HG03575 (cell line): ENCODE measurements at regions not wholly inside any gene's neighbourhood (a gene's known extent, or its start where the extent isn't known, plus 50 kb on each side); places are given as distances from the start of the nearest gene placed in this dataset.

Source experiments
- ATAC-seq: cut with Tn5 transposase; IDR thresholded peaks from one replicate; pipeline ENCODE4 v1.9.1; 2021; ENCODE audit not compliant: unreplicated experiment, insufficient number of reproducible peaks, low FRiP score; ENCODE audit errors: extremely low read depth

- no peak for ATAC-seq
These were observed 250.6 kb upstream of the NPVF start for GRCh38 chr7:25478925-25479324.

DNA sequence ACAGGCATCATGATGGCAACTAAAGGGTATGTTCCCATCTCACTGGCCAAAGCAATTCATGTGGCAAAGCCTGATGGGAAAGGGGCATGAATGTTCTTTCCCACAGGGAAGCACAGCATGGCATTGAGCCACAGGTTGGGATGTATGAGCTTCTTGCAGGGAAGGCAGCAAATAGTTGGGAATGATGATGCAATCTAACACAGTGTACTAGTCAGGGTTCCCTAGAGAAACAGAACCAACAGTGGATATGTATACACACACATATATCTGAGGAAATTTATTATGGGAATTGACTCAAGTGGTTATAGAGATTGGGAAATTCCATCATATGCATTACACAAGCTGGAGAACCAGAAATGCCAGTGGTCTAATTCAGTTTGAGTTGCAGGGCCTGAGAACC is 253.6 kb upstream of the NPVF start:
- ATAC-seq: no peak

GRCh38 chr7:25482631-25483030 is 254.3 kb upstream of the NPVF start:
- ATAC-seq: no peak

GRCh38 chr7:25485026-25485425 is 256.7 kb upstream of the NPVF start:
- ATAC-seq: no peak

DNA sequence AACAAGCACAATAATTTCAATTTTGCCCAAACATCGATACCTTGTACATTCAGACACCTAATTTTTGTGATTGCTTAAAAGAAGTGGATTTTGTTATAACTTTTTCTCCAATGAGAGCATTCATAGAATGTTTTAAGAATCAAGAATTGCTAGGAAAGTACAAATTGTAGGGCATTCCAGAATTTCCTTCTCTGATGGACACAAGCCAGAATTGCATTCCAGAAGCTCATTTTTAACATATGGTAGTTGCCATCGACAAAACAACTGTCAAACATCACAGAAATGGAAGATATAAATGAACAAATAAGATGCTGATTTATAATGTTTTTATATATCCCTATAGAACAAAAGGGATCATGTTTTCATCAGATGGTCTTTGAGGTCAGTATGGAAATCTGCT is 258.4 kb upstream of the NPVF start:
- ATAC-seq: no peak

- no peak for ATAC-seq
These were observed 265.6 kb upstream of the NPVF start for GRCh38 chr7:25493805-25494366.

DNA sequence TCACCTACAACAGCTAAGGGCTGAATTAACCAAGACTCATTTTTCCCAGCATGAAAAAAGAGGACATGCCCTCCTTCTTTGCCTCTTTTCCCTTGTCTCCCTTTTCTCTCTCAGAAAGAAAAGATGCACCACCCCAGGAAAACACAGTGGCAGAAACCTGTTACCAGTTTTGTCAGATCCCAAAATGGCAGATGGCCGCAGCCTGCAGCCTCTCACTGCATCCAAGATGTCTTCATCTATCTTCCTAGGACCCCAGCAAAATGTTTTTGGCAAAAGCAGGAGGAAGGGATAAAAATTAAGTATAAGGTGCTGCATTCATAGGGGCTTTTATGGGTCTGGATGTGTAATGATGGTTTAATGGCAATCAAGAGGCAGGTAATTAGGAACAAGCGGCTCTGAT is 266.6 kb upstream of the NPVF start:
- no peak for ATAC-seq

- no peak for ATAC-seq
These were observed 267.3 kb upstream of the NPVF start for GRCh38 chr7:25495342-25496250.

- ATAC-seq: no peak
These were observed 268.4 kb upstream of the NPVF start for GRCh38 chr7:25496476-25497368.

DNA sequence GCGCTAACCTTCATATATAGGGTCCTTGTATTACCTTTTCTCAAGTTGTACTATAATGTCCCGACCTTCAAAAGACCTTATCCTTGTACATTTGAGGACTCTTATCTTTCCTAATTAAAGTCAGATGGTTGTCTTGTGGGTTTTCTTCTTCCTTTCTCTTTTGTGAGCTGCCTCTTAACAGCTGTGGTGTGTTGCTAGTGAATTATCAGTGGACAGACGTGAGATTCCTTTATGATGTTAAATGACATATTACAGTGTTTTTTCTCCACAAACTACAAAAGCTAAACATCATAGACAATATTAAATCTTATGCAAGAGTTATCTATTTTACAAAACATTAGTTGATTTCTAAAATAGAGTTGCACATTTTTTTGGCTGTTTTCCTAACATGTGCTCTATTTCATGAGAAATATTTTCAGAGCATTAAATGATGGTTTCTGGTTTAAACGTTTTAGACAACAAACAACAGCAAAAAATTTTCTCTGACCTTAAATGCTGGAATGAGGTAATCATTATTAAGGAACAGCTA is 272.2 kb upstream of the NPVF start:
- ATAC-seq: no peak

DNA sequence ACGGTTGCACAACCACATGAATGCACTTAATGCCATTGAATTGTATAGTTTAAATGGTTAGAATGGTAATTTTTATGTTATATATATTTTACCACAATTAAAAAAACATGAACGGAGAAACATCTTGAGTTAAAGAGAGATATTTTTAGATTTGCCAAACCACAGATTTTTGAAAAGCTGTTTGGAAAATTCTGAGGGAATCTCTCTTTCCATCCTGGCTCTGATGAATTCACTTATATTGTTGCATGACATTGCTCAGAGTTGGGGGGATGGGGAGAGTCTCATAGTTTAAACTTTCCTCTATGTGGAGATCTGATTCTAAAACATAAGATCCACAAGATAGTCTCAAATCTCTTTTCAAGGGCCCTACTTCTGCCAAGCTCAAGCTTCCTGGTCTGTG is 275.0 kb upstream of the NPVF start:
- no peak for ATAC-seq

- no peak for ATAC-seq
These were observed 283.9 kb upstream of the NPVF start for GRCh38 chr7:25512061-25512687.

- no peak for ATAC-seq
These were observed 287.5 kb upstream of the NPVF start for GRCh38 chr7:25515633-25516275.

DNA sequence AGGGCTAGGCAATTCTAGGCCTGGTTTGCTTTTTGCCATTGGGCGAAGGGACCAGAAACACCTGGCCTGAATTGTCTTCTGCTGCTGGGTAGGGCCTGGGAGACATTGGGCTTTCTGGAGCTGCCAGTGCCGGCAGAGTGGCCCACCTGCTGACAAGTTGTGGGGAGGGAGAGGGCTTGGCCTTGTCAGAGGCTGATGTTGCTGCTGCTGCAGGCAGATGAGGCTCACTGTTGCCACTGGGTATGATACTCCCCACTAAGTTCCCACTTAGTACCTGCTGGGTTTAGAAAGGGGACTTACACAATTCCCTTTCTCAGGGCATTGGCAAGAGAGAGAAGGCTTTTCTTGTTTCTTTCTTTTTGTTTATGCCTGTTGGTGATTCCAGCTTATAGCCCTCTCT is 289.6 kb upstream of the NPVF start:
- ATAC-seq: no peak

GRCh38 chr7:25520017-25520416 is 291.7 kb upstream of the NPVF start:
- no peak for ATAC-seq

GRCh38 chr7:25520516-25520915 is 292.2 kb upstream of the NPVF start:
- no peak for ATAC-seq

GRCh38 chr7:25521236-25521635 is 292.9 kb upstream of the NPVF start:
- ATAC-seq: no peak

DNA sequence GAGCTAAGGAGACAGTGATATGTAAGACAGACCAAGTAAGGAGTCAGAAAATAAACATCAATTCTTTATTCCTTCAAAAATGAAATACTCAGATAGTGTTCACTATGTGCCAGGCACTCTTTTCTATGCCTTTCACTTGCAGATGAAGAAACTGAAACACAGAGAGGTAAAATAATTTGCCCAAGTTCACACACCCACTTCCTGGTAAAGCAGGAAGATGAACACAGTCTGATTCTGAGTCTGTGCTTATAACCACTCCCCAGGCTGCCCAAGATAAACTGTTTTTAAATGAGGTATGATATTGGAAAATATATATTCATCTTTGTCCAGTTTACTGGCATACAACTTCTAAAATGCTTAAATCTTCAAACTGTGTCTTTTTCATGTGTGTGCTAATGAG is 294.4 kb upstream of the NPVF start:
- ATAC-seq: no peak
